NCI-H2081 (cell line): ENCODE measurements at regions not wholly inside any gene's neighbourhood (a gene's known extent, or its start where the extent isn't known, plus 50 kb on each side); places are given as distances from the start of the nearest gene placed in this dataset.

Source experiments
- DNase-seq, 2 experiments: peaks; one replicate each; lab custom pipeline; 2025; lab: John Stamatoyannopoulos, UW

DNA sequence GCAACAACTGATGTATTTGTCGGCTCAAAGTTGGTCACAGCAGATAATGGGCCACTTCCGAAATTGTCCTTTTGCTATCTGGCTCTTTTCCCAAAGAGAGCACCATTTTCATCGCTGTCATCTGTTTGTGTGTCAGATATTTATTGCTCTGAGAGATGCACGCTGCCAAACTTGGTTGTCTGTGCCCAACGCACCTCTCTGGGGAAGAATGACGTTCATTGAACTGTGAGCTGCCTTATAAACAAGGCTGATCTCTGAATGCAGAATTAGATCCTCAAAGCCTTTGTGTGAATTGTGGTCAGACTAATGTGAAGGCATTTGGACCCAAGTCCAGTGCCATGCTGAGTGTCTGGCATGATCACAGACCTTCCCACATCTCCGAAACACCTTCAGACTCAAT, 174.7 kb upstream of the LYZL1 start:
- no peak for DNase-seq

DNA sequence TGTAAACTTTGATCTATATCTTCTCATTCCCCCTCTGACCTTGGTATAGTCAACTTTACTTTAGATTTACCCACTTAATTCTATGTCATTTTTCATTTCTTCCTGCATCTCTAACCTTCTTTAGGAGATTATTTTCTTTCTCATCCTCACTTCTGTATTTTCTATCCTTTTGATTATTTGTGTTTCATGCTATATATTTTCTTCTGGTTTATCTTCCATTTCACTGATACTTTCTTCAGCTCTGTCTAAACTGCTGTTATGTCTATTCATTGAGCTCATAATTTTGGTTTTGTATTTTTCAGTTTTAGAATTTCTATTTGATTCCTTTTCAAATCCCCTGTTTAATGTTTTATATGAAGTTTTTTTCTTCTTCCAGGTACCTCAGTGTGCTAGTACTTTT, 171.1 kb upstream of the LYZL1 start:
- DNase-seq: no peak

DNA sequence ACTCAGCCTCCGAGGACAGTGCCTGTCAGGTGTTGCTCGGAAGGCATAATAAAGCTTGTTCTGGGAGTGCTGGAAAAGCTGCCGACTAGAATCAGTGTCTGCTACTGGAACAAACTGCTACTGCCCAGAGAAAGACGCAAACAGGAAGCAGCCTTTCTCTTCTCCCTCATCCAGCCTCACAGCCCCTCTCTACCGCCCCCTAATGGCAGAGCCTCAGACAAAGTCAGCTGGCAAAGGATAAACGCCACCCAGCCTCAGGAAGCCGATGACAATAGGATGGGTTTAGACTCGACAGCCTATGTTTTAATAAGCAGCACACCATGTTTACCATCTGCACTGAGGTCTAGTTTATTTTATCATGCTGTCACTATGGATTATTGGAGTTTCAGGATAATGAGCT, 169.5 kb upstream of the LYZL1 start:
- DNase-seq: no peak

DNA sequence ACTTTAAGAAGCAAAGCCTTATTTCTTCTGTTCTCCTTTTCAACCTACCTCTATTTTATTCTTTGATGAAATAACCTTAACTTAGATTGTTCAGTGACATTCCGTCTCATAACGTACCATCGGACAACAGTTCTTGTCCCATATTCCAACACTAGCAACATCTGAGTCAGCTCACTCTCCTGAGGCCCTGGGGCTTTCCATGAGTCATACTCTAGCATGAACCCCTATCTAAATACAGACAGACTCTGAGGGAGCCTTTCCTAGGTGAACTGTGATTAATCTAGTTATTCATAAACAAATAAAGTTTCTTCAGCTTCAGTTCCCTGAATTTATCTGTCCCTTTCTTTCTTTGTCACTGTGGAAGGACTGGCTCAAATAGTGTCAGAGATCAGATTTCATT, 168.7 kb upstream of the LYZL1 start:
- no peak for DNase-seq

DNA sequence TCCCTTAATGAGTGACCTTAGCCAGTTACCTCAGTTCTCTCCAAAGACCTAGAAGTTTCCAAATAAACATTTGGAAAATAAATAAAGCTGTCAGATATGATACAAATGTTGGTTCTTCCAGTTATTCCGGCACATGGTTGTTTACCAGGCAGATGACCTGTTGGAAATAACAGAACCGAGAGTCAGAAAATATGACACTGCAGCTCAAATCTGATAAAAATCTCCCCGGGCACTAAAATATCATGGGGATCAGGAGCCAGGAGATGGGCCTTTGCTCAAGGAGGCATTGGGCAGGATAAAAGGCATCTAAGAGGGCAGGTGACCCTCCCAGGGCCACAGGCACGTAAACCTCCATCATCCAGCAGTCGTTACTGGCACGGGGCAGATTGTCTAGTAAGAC, 164.0 kb upstream of the LYZL1 start:
- DNase-seq: no peak

DNA sequence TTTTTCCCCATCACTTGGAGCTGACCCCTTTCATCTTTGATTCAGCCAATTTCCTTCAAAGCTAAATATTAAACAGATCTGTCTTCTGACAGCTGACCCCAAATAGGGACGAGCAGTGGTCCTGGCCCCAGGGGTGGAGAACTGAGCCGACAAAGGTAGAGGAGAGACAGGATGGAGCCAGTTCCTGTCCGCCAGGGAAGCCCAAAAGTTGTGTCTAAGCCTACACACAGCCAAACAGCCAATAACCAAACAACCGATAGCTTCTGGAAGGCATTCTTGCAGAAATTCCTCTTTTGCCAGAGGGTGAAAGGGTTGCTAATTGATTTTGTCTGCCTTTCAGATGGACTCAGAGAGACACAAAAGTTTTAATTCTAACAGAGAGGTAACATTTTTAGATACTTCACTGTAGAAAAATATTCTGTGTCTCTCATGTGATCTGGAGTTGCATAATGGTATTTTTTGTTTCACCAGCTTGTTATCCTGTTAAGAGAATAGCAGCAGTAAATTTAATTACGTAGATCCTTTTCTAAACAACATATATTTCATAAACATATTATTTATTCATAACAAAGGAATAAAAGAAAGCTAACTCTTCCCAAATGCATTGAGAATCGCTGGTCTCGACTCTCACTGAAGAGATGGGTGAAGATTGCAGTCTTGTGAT, 161.7 kb upstream of the LYZL1 start:
- no peak for DNase-seq

DNA sequence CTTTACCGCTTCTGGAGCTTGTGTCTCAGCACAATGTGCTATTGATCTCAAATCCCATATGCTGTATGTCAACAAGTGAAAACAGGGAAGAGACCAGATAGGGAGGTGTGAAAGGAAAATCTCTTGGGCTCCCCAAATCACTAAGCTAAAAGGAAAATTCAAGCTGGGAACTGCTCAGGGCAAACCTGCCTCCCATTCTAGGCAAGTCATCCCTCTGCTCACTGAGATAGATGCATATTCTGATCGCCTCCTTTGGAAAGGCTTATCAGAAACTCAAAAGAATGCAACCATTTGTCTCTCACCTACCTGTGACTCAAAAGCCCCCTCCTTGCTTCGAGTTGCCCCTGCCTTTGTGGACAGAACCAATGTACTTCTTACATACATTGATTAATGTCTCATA, 161.1 kb upstream of the LYZL1 start:
- DNase-seq: no peak

DNA sequence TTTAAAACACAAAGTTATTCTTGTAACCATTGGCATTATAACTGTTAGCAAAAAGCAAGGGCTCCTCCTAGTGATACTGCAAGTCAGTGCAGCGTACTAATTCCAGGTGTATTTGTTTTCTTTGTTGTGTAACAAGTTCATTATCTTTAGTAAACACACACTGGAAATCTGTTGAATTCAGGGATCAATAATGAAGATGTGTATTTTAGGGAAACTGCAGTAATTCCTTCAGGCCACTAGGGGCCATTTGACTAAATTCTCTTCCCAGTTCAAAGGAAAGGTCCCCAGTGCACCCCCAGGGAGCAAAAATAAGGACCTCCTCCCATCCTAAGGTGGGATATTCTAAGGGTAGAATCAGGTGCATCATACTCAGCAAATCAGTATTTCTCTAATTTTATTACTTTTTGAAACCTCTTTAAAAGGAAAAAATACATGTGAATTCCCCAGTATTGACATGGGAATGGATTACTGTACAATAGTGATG, 158.6 kb upstream of the LYZL1 start:
- DNase-seq: peak; percentile 4 to 38

DNA sequence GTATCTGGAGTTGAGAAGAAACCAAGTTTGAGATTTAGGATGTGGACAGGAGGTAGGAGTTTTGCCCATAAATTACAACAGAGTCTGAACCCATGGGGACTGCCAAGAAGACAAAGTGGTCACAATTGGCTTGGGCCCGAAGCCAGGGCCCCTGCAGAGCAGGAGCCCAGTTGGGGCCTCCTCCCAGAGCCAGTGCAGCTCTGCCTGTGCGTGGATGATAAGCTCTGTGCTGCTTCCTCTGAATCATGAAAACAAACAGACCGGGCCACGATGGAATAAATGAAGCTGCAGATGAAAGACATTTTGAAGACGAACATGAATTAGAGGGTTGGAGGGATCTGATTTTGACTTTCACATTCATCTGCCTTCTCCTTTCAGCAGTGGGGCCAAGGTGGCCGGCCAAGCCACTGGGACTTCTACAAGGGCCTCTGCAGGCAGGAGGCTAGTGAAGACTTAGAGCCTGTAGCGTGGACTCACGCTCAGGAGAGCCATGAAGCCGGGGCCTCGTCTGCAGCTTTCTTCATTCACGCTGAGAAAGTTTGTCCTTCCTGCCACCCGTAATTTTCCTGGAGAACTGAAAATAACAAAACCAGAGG, 156.8 kb upstream of the LYZL1 start:
- DNase-seq: peak; percentile 13 to 69

DNA sequence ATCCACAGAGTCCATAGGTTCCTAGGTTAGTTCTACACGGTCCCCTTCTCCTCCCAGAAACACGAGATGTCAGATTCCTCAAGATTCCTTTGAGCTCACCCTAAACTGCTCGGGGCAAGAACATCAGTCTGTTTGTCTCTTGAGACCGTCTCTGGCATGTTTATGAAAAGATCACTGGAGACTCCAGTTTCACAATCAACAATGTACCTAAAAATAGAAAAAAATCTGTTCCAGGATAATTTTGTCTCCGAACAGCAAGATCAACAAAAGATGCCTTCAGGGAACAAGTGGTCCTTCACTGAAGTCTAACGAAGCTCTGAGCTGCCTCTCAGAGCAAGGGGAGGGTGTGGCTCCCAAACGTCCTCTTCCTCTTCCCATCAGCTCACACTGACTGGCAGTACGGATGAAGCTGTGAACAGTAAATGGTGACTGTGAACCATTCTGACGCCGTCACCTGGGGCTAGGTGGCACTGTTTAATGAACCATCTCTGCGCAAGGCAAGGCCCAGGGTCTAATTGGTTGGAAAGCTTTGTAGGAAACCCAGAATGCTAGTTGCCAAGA, 156.2 kb upstream of the LYZL1 start:
- no peak for DNase-seq

DNA sequence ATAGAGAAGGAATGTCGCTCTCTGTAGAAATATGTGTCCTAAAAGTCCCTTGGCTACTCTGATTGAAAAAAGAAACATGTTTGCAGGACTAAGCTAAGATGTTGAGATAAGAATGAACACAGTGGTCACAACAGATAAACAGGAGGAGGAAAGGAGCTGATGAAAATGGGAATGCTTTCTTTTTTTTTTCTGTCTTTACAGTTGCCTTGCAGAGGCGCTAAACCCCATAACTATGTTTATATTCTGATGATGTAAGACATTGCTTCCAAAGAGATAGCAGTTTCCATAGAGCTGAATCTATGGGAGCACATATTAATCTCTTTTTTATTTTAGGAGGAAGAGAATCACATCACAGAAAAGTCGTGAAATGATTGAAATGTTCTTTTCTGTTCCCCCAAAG, 153.5 kb upstream of the LYZL1 start:
- no peak for DNase-seq

DNA sequence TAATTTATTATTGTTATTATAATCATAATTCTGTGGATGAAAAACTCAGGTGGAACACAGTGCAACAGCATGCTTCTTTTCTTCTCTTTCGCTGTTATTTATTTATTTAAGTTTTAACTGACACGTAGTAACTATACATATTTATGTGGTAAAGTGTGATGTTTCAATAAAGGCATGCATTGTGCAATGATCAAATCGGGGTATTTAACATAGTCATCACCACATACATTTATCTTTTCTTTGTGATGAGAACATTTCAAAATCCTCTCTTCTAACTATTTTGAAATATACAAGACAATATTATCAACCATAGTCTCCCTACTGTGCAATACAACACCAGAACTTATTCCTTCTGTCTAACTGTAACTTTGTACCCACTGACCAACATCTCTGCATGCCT, 152.5 kb upstream of the LYZL1 start:
- no peak for DNase-seq

DNA sequence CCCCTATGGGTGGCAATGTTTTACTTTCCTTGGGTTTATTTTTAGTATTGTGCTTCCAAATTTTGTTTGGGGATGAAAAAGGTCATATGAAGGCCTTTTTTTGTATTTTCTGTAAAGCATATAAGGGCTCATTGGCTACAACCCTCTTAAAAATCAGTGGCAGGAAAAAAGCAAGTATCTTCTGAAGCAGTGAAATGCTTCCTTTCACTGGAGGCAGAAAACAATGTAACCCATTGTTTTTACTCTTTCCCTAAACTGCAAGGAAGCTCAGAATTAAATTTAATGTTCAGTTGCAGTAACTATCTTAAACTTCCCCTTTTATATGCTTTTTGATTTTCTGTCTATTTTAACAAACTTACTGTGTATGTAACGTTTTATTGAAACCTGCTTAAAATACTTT, 148.7 kb upstream of the LYZL1 start:
- no peak for DNase-seq

DNA sequence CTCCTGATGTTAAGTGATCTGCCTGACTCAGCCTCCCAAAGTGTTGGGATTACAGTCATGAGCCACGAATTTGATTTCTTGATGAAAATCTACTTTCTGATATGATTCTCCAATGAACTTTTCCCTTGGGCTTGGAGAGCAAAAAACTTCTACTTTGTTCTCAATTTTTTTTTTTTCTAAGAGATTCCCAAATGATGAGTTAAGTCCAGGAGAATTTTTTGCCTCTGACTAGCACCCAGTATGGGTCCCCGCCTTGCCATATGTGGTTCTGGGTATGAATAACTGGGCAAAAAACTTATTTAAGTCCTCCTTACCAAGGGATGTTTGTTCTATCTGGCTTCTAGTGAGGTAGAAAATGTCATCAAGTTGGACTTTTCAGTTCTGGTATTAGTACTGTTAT, 147.9 kb upstream of the LYZL1 start:
- no peak for DNase-seq

DNA sequence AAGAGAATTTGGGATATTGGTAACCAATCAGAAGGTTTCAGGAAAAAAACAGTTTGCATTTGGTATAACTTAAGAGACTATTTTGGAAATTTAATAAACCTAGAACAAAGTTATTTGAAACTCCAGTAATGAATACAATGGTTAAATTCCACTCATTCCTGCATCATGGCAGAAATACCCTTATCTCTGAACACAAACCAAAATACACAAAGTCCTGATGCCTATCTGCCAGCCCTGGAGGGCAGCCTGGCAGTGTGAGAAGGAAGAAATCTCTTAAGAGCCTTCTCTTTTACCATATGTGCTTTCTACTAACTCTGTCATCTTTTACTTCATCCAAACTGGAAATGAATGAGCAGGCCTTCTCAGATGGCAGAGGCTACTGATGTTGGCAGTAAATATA, 147.1 kb upstream of the LYZL1 start:
- DNase-seq: no peak

DNA sequence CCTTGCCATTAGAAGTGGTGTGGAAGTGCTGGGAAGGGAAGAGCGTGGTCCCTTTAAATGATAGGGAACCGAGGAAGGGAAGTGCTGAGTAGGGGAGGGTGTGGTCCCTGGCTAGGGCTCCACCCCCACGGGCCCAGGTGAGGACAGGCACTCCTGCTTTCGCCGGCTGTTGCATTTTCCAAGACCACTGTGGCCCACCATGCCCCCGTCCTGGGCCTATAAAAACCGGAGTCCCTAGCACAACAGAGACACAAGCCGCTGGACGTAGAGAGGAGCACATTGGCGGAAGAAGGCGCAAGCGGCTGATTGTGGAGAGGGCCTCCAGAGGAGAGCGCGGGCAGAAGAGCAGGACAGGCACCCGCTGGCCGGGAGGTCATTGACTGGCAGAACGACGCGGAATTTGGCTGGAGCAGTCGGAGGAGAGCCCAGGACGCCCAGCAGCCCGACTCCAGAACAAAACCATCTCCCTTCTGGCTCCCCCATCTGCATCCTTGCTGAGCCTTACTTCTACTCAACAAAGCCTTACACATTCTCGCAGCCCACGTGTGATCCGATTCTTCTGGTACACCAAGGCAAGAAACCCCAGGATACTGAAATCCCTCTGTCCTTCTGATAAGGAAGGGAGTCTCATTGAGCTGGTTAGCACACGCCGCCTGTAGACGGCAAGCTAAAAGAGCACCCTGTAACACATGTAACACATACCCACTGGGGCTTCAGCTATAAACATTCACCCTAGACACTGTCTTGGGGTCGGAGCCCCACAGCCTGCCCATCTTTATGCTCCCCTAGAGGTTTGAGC, 146.2 kb upstream of the LYZL1 start:
- DNase-seq: no peak

DNA sequence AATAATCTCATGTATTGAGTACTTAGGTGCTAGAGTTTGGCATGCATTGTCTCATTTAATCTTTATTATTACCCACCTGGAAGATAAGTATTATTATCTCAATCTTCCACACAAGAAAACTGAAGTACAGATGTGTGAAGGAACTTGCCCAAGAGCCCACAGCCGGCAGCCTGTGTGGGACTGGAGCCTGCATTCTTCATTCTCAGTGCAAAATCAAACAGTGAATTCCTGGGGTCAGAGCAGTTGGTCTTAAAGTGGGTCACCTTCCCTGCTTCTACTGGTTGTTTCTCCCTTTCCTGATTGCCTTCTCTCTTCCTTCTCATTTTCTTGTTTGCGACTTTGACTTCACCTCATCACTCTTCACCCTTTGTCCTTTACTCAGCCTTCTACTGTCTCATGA, 144.7 kb upstream of the LYZL1 start:
- DNase-seq: no peak

DNA sequence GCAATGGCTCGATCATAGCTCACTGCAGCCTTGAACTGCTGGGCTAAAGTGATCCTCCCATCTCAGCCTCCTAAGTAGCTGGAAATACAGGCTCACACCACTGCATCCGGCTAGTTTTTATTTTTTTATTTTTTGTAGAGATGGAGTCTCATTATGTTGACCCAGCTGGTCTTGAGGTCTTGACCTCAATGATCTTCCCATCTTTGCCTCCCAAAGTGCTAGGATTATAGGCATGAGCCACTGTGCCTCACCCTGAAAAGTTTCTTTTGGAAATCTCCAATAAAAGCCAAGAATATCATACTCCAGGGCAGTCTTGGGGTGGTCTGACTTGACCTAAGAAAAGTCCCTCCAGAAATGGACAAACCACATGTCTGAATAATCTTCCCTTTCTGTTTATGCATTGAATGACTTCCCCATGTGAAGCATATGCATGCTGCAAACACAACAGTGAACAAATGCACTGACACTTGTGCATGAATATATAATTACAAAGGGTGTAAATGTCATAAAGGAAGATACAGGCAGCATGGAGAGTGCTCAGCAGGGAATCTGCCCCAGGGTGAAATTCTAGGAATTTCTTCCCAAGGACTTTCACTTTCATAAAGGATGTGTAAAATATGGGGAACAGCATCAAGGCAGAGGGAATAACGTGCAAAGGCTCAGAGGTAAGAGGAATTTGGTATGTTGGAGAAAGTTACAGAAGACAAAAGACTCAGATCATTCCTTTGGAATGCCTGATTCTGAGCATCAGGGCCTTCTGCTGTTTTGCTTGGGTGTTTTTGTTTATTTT, 142.4 kb upstream of the LYZL1 start:
- no peak for DNase-seq

DNA sequence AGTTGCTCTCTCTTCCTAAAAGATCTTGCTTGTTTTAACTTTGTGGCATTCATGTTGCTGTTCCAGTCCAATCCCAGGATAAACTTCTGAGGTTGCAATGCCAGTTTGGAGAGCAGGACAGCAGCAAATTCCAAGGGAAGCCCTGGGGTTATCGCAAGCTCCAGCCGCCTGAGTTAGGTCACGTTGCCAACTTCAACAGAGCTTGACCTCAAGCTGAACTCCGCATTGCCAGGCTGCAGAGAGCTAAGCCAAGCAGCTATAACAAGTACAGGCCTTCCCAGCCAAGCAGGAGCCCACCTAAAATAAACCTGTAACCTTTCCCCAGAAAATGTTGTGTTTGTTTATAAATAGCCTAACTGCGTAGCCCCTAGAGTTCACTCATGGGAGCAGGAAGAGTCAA, 138.9 kb upstream of the LYZL1 start:
- no peak for DNase-seq

DNA sequence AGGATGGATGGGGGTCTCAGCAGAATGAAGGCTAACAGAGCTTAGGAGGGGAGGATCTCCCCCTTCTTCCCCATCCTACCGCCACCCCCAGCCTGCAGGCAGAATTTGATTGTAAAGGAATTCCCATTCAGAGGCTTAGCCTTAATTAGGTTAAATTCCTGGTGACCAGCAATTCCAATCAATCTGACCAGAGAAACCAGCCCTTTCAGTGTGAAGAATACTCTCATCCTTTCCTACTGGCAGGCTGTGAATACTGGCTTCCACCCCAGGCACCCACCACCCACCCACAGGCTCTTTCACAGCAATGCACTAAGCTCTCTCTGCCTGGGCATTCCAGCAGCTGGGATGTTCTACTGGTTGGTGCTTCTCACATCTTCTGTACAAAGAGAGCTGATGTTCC, 137.9 kb upstream of the LYZL1 start:
- no peak for DNase-seq

DNA sequence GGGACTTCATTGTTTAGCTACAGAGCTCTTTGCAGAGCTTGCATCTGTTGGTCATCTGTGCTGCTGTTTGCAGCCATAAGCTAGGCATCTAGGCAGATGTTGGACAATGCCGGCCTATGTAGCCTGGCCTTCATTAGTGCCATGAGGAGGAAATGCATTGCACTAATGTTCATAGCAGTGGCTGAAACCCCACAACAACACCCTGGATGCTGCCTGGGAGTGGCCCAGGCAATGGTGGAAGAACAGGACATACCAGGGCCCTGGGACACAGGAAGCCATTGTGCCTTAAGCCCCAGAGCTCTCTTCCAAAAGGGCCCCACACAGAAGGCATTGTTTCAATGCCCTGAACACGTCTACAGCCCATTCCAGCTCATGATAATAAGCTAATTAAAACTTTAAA, 131.5 kb upstream of the LYZL1 start:
- DNase-seq: no peak

DNA sequence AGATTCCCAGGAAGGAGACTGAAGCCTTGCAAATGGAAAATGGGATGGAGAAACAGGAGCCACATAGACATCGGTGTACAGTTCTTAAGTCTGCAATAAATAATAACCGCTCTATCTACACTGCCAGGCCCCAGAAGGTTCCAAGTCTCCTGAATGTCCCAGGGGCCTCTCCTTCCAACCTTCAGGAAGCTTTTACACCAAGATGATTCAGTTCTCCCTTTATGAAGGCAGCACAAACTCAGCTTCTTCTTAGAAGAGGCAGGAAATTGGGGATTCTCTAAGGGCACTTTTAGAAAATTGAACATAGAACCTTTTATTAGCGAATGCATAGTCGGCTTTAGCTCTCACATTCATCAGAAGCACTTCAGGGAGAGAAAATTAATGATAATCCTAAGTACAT, 130.8 kb upstream of the LYZL1 start:
- no peak for DNase-seq
